ENCODE measurements at regions not wholly inside any gene's neighbourhood (a gene's known extent, or its start where the extent isn't known, plus 50 kb on each side); places are given as distances from the start of the nearest gene placed in this dataset.

- TF ChIP-seq CTCF (IDR thresholded peaks at IDR 0.05) = no peak
- TF ChIP-seq POLR2A (IDR thresholded peaks at IDR 0.05; ENCODE audit: low read depth) = no peak
- TF ChIP-seq EP300 (IDR thresholded peaks at IDR 0.05) = no peak
- no peak for TF ChIP-seq POLR2AphosphoS5 (IDR thresholded peaks at IDR 0.05)
Measured at GRCh38 chr15:79549196-79549595, 117.1 kb downstream of the MINAR1 start.
